ENCODE measurements at regions not wholly inside any gene's neighbourhood (a gene's known extent, or its start where the extent isn't known, plus 50 kb on each side); places are given as distances from the start of the nearest gene placed in this dataset.

DNA sequence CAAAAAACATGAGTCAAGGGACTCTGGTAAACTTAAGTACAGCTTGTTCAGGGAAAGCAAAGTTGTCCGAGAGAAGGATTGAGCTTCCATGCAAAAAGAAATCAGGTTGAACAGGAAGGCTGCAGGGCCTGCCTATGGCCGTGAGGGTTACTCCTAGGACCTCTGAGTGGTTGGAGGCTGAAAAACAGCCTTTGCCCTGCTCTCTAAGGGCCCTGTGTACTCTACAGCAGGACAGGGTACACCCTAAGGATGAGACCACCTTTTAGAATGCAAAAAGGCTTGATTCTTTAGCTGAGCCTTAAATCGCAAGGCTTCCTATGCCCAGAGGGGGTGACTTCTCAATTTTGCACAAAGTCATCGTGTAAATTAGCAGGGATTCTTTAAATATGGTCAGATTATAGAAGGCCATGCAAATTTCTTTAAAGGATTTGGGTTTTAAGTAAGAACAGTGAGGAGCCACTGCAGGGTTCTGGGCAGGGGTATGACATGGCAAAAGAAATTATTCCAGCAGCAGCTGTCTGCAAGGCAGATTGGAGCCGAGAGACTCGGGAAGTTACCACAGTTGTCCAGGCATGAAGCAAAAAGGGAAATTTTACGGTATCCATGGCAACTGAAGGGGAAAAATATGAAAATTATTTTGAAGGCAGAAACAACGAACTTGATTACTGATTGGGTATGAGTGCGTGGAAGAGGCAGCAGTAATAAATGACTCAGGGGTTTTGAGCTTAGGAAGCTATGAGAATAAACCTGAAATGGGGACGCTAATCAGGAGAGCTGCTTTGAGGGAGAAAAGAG lies 91.8 kb downstream of the FAM76B start:
- H3K27me3 ChIP-seq (ENCODE audit: insufficient read depth, low read depth) = no peaks in the 10 kb centered on the region
- no peak overlapping the region for H3K4me3 ChIP-seq (IDR thresholded peaks at IDR 0.05; ENCODE audit: insufficient read depth, low read depth, low read length)
- H3K27ac ChIP-seq = no peak overlapping the region
- TF ChIP-seq, protein P1, sequence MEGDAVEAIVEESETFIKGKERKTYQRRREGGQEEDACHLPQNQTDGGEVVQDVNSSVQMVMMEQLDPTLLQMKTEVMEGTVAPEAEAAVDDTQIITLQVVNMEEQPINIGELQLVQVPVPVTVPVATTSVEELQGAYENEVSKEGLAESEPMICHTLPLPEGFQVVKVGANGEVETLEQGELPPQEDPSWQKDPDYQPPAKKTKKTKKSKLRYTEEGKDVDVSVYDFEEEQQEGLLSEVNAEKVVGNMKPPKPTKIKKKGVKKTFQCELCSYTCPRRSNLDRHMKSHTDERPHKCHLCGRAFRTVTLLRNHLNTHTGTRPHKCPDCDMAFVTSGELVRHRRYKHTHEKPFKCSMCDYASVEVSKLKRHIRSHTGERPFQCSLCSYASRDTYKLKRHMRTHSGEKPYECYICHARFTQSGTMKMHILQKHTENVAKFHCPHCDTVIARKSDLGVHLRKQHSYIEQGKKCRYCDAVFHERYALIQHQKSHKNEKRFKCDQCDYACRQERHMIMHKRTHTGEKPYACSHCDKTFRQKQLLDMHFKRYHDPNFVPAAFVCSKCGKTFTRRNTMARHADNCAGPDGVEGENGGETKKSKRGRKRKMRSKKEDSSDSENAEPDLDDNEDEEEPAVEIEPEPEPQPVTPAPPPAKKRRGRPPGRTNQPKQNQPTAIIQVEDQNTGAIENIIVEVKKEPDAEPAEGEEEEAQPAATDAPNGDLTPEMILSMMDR (conservative IDR thresholded peaks at IDR 0.05; ENCODE audit: low read depth, low read length) = no peak
- H3K79me2 ChIP-seq (ENCODE audit: insufficient read depth, low read depth) = no peaks in the 10 kb centered on the region
- no peaks in the 10 kb centered on the region for H4K20me1 ChIP-seq (ENCODE audit: insufficient read depth)
- no peak overlapping the region for H3K9ac ChIP-seq
- H2AFZ ChIP-seq (ENCODE audit: low read depth) = no peak overlapping the region
- H3K4me2 ChIP-seq = no peak overlapping the region
- H3K4me1 ChIP-seq (ENCODE audit: low read depth, poor library complexity, severe bottlenecking) = peaks cover 33% of the 10 kb centered on the region
- H3K36me3 ChIP-seq (ENCODE audit: insufficient read depth) = no peaks in the 10 kb centered on the region

DNA sequence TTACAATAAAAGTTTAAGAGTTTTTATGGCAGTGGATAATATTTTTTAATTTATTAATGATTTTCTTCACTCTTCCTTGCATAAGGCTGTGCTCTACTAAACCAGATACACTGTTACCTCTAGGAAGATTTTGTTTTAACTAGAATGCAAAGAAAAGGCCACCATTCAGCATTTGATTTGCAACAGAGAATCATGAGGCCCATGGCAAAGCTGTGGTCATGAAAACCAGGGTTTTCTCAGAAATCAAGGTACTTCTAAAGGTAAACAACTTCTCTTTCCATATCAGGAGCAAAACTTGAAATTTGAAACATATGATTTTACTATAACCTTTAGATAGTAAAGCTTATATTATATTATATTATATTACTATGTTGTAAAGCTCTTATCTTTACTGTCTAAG lies 94.4 kb downstream of the FAM76B start:
- Histone ChIP-seq H3K4me3 (IDR thresholded peaks at IDR 0.05; ENCODE audit: insufficient read depth, low read depth, low read length) (no peak overlapping the region), H3K4me2 (no peak overlapping the region), H3K9ac (no peak overlapping the region), H4K20me1 (ENCODE audit: insufficient read depth) (no peaks in the 10 kb centered on the region), H3K79me2 (ENCODE audit: insufficient read depth, low read depth) (no peaks in the 10 kb centered on the region), H3K4me1 (ENCODE audit: low read depth, poor library complexity, severe bottlenecking) (peaks cover 10% of the 10 kb centered on the region), H3K27ac (no peak overlapping the region), H2AFZ (ENCODE audit: low read depth) (no peak overlapping the region), H3K27me3 (ENCODE audit: insufficient read depth, low read depth) (no peaks in the 10 kb centered on the region), H3K36me3 (ENCODE audit: insufficient read depth) (no peaks in the 10 kb centered on the region)
- TF ChIP-seq, protein P1 (conservative IDR thresholded peaks at IDR 0.05; ENCODE audit: low read depth, low read length) = no peak

DNA sequence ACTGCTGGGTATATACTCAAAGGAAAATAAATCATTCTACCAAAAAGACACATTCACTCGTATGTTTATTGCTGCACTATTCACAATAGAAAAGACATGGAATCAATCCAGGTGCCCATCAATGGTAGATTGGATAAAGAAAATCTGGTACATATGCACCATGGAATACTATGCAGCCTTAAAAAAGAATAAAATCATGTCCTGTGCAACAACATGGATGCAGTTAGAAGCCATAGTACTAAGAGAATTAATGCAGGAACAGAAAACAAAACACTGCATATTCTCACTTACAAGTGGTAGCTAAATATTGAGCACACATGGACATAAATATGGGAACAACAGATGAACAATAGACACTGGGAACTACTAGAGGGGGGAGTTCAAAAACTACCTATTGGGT lies 96.3 kb downstream of the FAM76B start:
- H3K27ac ChIP-seq = no peak overlapping the region
- H3K4me2 ChIP-seq = no peak overlapping the region
- TF ChIP-seq, protein P1 (conservative IDR thresholded peaks at IDR 0.05; ENCODE audit: low read depth, low read length) = no peak

DNA sequence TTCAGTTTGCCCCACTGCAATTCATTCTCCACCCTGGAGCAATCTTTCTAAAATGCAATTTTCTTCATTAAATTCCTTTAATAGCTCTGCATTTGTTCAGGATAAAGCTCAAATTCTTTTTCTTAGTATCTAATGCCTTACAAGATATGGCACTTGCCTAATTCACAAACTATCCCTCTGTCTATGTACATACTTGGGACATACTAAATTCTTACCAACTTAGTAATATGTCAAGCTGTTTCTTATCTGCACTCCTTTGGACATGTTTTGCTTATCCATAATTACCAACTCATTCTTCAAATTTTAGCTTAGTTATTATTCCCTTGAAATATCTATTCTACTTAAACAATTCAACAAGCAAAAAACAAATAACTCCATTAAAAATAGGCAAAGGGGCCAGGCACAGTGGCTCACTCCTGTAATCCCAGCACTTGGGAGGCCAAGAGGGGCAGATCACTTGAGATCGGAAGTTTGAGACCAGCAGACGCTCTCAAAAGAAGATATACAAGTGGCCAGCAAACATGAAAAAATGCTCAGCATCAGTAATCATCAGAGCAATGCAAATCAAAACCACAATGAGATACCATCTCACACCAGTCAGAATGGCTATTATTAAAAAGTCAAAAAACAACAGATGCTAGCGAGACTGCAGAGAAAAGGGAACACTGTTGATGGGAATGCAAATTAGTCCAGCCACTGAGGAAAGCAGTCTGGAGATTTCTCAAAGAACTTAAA lies 96.9 kb downstream of the FAM76B start:
- H3K79me2 ChIP-seq (ENCODE audit: insufficient read depth, low read depth) = no peaks in the 10 kb centered on the region
- TF ChIP-seq, protein P1 (conservative IDR thresholded peaks at IDR 0.05; ENCODE audit: low read depth, low read length) = no peak
- no peaks in the 10 kb centered on the region for H4K20me1 ChIP-seq (ENCODE audit: insufficient read depth)
- no peak overlapping the region for H3K9ac ChIP-seq
- H2AFZ ChIP-seq (ENCODE audit: low read depth) = no peak overlapping the region
- H3K4me3 ChIP-seq (IDR thresholded peaks at IDR 0.05; ENCODE audit: insufficient read depth, low read depth, low read length) = no peak overlapping the region
- H3K27ac ChIP-seq = no peak overlapping the region
- no peaks in the 10 kb centered on the region for H3K4me1 ChIP-seq (ENCODE audit: low read depth, poor library complexity, severe bottlenecking)
- no peaks in the 10 kb centered on the region for H3K27me3 ChIP-seq (ENCODE audit: insufficient read depth, low read depth)
- H3K36me3 ChIP-seq (ENCODE audit: insufficient read depth) = no peaks in the 10 kb centered on the region
- H3K4me2 ChIP-seq = no peak overlapping the region

More for the DNA sequence above, 96.3 kb downstream of the FAM76B start:
- Histone ChIP-seq H3K4me1 (ENCODE audit: low read depth, poor library complexity, severe bottlenecking) (no peaks in the 10 kb centered on the region), H4K20me1 (ENCODE audit: insufficient read depth) (no peaks in the 10 kb centered on the region), H3K79me2 (ENCODE audit: insufficient read depth, low read depth) (no peaks in the 10 kb centered on the region), H3K36me3 (ENCODE audit: insufficient read depth) (no peaks in the 10 kb centered on the region), H2AFZ (ENCODE audit: low read depth) (no peak overlapping the region), H3K9ac (no peak overlapping the region), H3K27me3 (ENCODE audit: insufficient read depth, low read depth) (no peaks in the 10 kb centered on the region), H3K4me3 (IDR thresholded peaks at IDR 0.05; ENCODE audit: insufficient read depth, low read depth, low read length) (no peak overlapping the region)
